HEK293 (cell line): ENCODE measurements at regions not wholly inside any gene's neighbourhood (a gene's known extent, or its start where the extent isn't known, plus 50 kb on each side); places are given as distances from the start of the nearest gene placed in this dataset.

Source experiments
- ATF2 ChIP-seq: fragments of 450-650 bp; formaldehyde crosslinking; IDR thresholded peaks from 2 replicates; pipeline ENCODE4 v1.5.1; 2016; ENCODE audit warnings: missing biosample characterization, missing genetic modification characterization, low read depth
- REST ChIP-seq: fragments of 450-650 bp; formaldehyde crosslinking; IDR thresholded peaks from 2 replicates; pipeline ENCODE4 v1.5.1; 2016; ENCODE audit warnings: missing biosample characterization, missing genetic modification characterization
- ZFHX2 ChIP-seq: fragments of 450-650 bp; formaldehyde crosslinking; conservative IDR thresholded peaks from 2 replicates; pipeline ENCODE4 v1.5.1; 2016; ENCODE audit warnings: missing biosample characterization, missing genetic modification characterization
- TF ChIP-seq, protein P1 (sequence below): fragments of 450-650 bp; formaldehyde crosslinking; IDR thresholded peaks from 2 replicates; pipeline ENCODE4 v1.5.1; 2016; ENCODE audit warnings: missing biosample characterization, missing genetic modification characterization

GRCh38 chr10:78916227-78916626 is 152.5 kb upstream of the ZMIZ1 start:
- TF ChIP-seq, protein P1, sequence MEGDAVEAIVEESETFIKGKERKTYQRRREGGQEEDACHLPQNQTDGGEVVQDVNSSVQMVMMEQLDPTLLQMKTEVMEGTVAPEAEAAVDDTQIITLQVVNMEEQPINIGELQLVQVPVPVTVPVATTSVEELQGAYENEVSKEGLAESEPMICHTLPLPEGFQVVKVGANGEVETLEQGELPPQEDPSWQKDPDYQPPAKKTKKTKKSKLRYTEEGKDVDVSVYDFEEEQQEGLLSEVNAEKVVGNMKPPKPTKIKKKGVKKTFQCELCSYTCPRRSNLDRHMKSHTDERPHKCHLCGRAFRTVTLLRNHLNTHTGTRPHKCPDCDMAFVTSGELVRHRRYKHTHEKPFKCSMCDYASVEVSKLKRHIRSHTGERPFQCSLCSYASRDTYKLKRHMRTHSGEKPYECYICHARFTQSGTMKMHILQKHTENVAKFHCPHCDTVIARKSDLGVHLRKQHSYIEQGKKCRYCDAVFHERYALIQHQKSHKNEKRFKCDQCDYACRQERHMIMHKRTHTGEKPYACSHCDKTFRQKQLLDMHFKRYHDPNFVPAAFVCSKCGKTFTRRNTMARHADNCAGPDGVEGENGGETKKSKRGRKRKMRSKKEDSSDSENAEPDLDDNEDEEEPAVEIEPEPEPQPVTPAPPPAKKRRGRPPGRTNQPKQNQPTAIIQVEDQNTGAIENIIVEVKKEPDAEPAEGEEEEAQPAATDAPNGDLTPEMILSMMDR, result no peak
- no peak for TF ChIP-seq ATF2 (tag by site-specific recombination)
- TF ChIP-seq REST (tag by site-specific recombination), result no peak
- no peak for TF ChIP-seq ZFHX2 (tag by site-specific recombination)
